HG02623 (cell line): ENCODE measurements at regions not wholly inside any gene's neighbourhood (a gene's known extent, or its start where the extent isn't known, plus 50 kb on each side); places are given as distances from the start of the nearest gene placed in this dataset.
"Not testable (repeated sequence)": the region's sequence is repeated elsewhere in the genome, so short reads cannot be mapped to it uniquely, and the experiment has no call there.

Experiments
- ATAC-seq: cut with Tn5 transposase; IDR thresholded peaks from one replicate; pipeline ENCODE4 v1.9.1; 2021; ENCODE audit warnings: moderate library complexity; ENCODE audit not compliant: unreplicated experiment

- no peak for ATAC-seq
Observed at GRCh38 chr6:144602523-144603180, 317.5 kb downstream of the UTRN start.

GRCh38 chr6:144606083-144606482 lies 320.9 kb downstream of the UTRN start:
- ATAC-seq: no peak

- no peak for ATAC-seq
Observed at GRCh38 chr6:144607998-144608735, 323.0 kb downstream of the UTRN start.

- no peak for ATAC-seq
Observed at GRCh38 chr6:144612811-144613210, 327.7 kb downstream of the UTRN start.

- peak; percentile 73 for ATAC-seq
Observed at GRCh38 chr6:144613859-144614258, 328.7 kb downstream of the UTRN start.

GRCh38 chr6:144615870-144616269 lies 330.7 kb downstream of the UTRN start:
- ATAC-seq: no peak

- no peak for ATAC-seq
Observed at GRCh38 chr6:144617191-144617590, 332.1 kb downstream of the UTRN start.

GRCh38 chr6:144617708-144618107 lies 332.6 kb downstream of the UTRN start:
- no peak for ATAC-seq

- ATAC-seq: no peak
Observed at GRCh38 chr6:144619966-144620365, 334.8 kb downstream of the UTRN start.

- no peak for ATAC-seq
Observed at GRCh38 chr6:144621332-144621731, 336.2 kb downstream of the UTRN start.

GRCh38 chr6:144624246-144624645 lies 339.1 kb downstream of the UTRN start:
- ATAC-seq: no peak

- no peak for ATAC-seq
Observed at GRCh38 chr6:144624716-144625115, 339.6 kb downstream of the UTRN start.

- ATAC-seq: no peak
Observed at GRCh38 chr6:144630857-144631256, 345.7 kb downstream of the UTRN start.

- ATAC-seq: no peak
Observed at GRCh38 chr6:144632266-144632665, 347.1 kb downstream of the UTRN start.

- no peak for ATAC-seq
Observed at GRCh38 chr6:144633886-144634285, 348.8 kb downstream of the UTRN start.

GRCh38 chr6:144634371-144634770 lies 349.2 kb downstream of the UTRN start:
- no peak for ATAC-seq

GRCh38 chr6:144635051-144635450 lies 349.9 kb downstream of the UTRN start:
- ATAC-seq: no peak

- not testable (repeated sequence) for ATAC-seq
Observed at GRCh38 chr6:144636025-144636424, 350.9 kb downstream of the UTRN start.

GRCh38 chr6:144637541-144637940 lies 352.4 kb downstream of the UTRN start:
- no peak for ATAC-seq

GRCh38 chr6:144639654-144640053 lies 354.5 kb downstream of the UTRN start:
- no peak for ATAC-seq

- no peak for ATAC-seq
Observed at GRCh38 chr6:144641286-144641685, 356.2 kb downstream of the UTRN start.

GRCh38 chr6:144644776-144645175 lies 359.6 kb downstream of the UTRN start:
- no peak for ATAC-seq
